ENCODE measurements at regions not wholly inside any gene's neighbourhood (a gene's known extent, or its start where the extent isn't known, plus 50 kb on each side); places are given as distances from the start of the nearest gene placed in this dataset.

GRCh38 chr1:194073833-194074232, 887.4 kb upstream of the B3GALT2 start:
- TF ChIP-seq ESRRA (IDR thresholded peaks at IDR 0.05; ENCODE audit: borderline replicate concordance, low read length) (no peak), CTCF (IDR thresholded peaks at IDR 0.05) (no peak), RAD21 (conservative IDR thresholded peaks at IDR 0.05 in 1 of 2, IDR thresholded peaks at IDR 0.05 in 1 of 2) (no peak), FOXS1 (CRISPR knock-in tag; IDR thresholded peaks at IDR 0.05) (no peak), MAX (IDR thresholded peaks at IDR 0.05) (no peak), JUN (IDR thresholded peaks at IDR 0.05) (no peak)
- TF ChIP-seq, protein P1, sequence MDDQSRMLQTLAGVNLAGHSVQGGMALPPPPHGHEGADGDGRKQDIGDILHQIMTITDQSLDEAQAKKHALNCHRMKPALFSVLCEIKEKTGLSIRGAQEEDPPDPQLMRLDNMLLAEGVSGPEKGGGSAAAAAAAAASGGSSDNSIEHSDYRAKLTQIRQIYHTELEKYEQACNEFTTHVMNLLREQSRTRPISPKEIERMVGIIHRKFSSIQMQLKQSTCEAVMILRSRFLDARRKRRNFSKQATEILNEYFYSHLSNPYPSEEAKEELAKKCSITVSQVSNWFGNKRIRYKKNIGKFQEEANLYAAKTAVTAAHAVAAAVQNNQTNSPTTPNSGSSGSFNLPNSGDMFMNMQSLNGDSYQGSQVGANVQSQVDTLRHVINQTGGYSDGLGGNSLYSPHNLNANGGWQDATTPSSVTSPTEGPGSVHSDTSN (IDR thresholded peaks at IDR 0.05) = no peak

All from A549 (cell line).